NCI-H2081 (cell line): ENCODE measurements at regions not wholly inside any gene's neighbourhood (a gene's known extent, or its start where the extent isn't known, plus 50 kb on each side); places are given as distances from the start of the nearest gene placed in this dataset.

Experiments used
- DNase-seq, 2 experiments: peaks; one replicate each; lab custom pipeline; 2025; lab: John Stamatoyannopoulos, UW

GRCh38 chrX:6906608-6907007 is 240.9 kb upstream of the STS start:
- no peak for DNase-seq

- no peak for DNase-seq
These were observed 243.4 kb upstream of the STS start for GRCh38 chrX:6904156-6904555.

- no peak for DNase-seq
These were observed 249.1 kb upstream of the STS start for GRCh38 chrX:6898371-6898770.

- DNase-seq, result no peak
These were observed 256.1 kb upstream of the STS start for GRCh38 chrX:6891404-6891803.

GRCh38 chrX:6890544-6891261 is 256.8 kb upstream of the STS start:
- no peak for DNase-seq

- no peak for DNase-seq
These were observed 261.6 kb upstream of the STS start for GRCh38 chrX:6885909-6886308.

GRCh38 chrX:6885396-6885795 is 262.1 kb upstream of the STS start:
- DNase-seq, result no peak

GRCh38 chrX:6861456-6861855 is 286.1 kb upstream of the STS start:
- DNase-seq, result no peak

GRCh38 chrX:6857749-6858148 is 289.8 kb upstream of the STS start:
- no peak for DNase-seq

- DNase-seq, result no peak
These were observed 291.0 kb upstream of the STS start for GRCh38 chrX:6856471-6856870.

GRCh38 chrX:6852869-6853268 is 294.6 kb upstream of the STS start:
- DNase-seq, result no peak

- no peak for DNase-seq
These were observed 295.4 kb upstream of the STS start for GRCh38 chrX:6852121-6852520.

- no peak for DNase-seq
These were observed 296.4 kb upstream of the STS start for GRCh38 chrX:6851140-6851539.

GRCh38 chrX:6849716-6850414 is 297.6 kb upstream of the STS start:
- DNase-seq, result no peak

- no peak for DNase-seq
These were observed 297.7 kb upstream of the VCX3A start for GRCh38 chrX:6832619-6833018.

GRCh38 chrX:6826856-6827255 is 291.9 kb upstream of the VCX3A start:
- no peak for DNase-seq

- DNase-seq, result peak; percentile 3 to 19
These were observed 286.8 kb upstream of the VCX3A start for GRCh38 chrX:6821730-6822129.

- DNase-seq, result no peak
These were observed 279.0 kb upstream of the VCX3A start for GRCh38 chrX:6813836-6814370.

- no peak for DNase-seq
These were observed 277.2 kb upstream of the VCX3A start for GRCh38 chrX:6812087-6812486.

- DNase-seq, result no peak
These were observed 275.9 kb upstream of the VCX3A start for GRCh38 chrX:6810776-6811175.

GRCh38 chrX:6803607-6804006 is 268.7 kb upstream of the VCX3A start:
- no peak for DNase-seq

- no peak for DNase-seq
These were observed 258.1 kb upstream of the VCX3A start for GRCh38 chrX:6793000-6793399.

GRCh38 chrX:6783912-6784311 is 249.0 kb upstream of the VCX3A start:
- no peak for DNase-seq

- DNase-seq, result no peak
These were observed 247.9 kb upstream of the VCX3A start for GRCh38 chrX:6782831-6783230.
